Activated effector memory CD4-positive, alpha-beta T cell treated with anti-CD3 and anti-CD28 coated beads, Interleukin-2, amount 50 U/mL, for 16 hours (primary cell): ENCODE measurements at regions not wholly inside any gene's neighbourhood (a gene's known extent, or its start where the extent isn't known, plus 50 kb on each side); places are given as distances from the start of the nearest gene placed in this dataset.
"Not testable (repeated sequence)": the region's sequence is repeated elsewhere in the genome, so short reads cannot be mapped to it uniquely, and the experiment has no call there.

Experiments
- DNase-seq: peaks from one replicate; pipeline ENCODE4 v3.0.0-alpha.2; 2020

- DNase-seq: no peak
These were observed 467.1 kb upstream of the MGAT4C start for GRCh38 chr12:86723326-86723725.

- no peak for DNase-seq
These were observed 465.7 kb upstream of the MGAT4C start for GRCh38 chr12:86721713-86722397.

- no peak for DNase-seq
These were observed 463.2 kb upstream of the MGAT4C start for GRCh38 chr12:86719381-86719780.

GRCh38 chr12:86713121-86713520, 456.9 kb upstream of the MGAT4C start:
- DNase-seq: no peak

GRCh38 chr12:86712425-86712843, 456.2 kb upstream of the MGAT4C start:
- no peak for DNase-seq

- DNase-seq: no peak
These were observed 455.5 kb upstream of the MGAT4C start for GRCh38 chr12:86711731-86712130.

- no peak for DNase-seq
These were observed 453.9 kb upstream of the MGAT4C start for GRCh38 chr12:86710109-86710508.

GRCh38 chr12:86709017-86709416, 452.8 kb upstream of the MGAT4C start:
- DNase-seq: not testable (repeated sequence)

- DNase-seq: no peak
These were observed 442.4 kb upstream of the MGAT4C start for GRCh38 chr12:86698641-86698980.

- DNase-seq: no peak
These were observed 441.9 kb upstream of the MGAT4C start for GRCh38 chr12:86697916-86698640.

- DNase-seq: no peak
These were observed 427.5 kb upstream of the MGAT4C start for GRCh38 chr12:86683568-86684304.

GRCh38 chr12:86681060-86681459, 424.9 kb upstream of the MGAT4C start:
- no peak for DNase-seq

- DNase-seq: no peak
These were observed 419.0 kb upstream of the MGAT4C start for GRCh38 chr12:86675197-86675596.

- no peak for DNase-seq
These were observed 414.8 kb upstream of the MGAT4C start for GRCh38 chr12:86670986-86671385.

- DNase-seq: no peak
These were observed 412.8 kb upstream of the MGAT4C start for GRCh38 chr12:86669010-86669409.

GRCh38 chr12:86666316-86666715, 410.1 kb upstream of the MGAT4C start:
- no peak for DNase-seq

- DNase-seq: no peak
These were observed 407.5 kb upstream of the MGAT4C start for GRCh38 chr12:86663716-86664115.

GRCh38 chr12:86663173-86663572, 407.0 kb upstream of the MGAT4C start:
- no peak for DNase-seq

- no peak for DNase-seq
These were observed 406.3 kb upstream of the MGAT4C start for GRCh38 chr12:86662464-86662863.

GRCh38 chr12:86660488-86661147, 404.4 kb upstream of the MGAT4C start:
- no peak for DNase-seq

GRCh38 chr12:86659985-86660384, 403.8 kb upstream of the MGAT4C start:
- DNase-seq: no peak

GRCh38 chr12:86658303-86658702, 402.1 kb upstream of the MGAT4C start:
- DNase-seq: no peak

GRCh38 chr12:86647800-86648199, 391.6 kb upstream of the MGAT4C start:
- no peak for DNase-seq
